Caco-2 (cell line): ENCODE measurements at regions not wholly inside any gene's neighbourhood (a gene's known extent, or its start where the extent isn't known, plus 50 kb on each side); places are given as distances from the start of the nearest gene placed in this dataset.

ENCODE experiments used
- BruUV-seq: library from RNA; stranded (reverse); fragments of 400-500 nt; replicated peaks from 2 replicates; lab custom pipeline; 2021; lab: Mats Ljungman, UMichigan
- CTCF ChIA-PET: fragments of 300-600 bp; sonication (Branson Sonifier 250); formaldehyde crosslinking; loops from one replicate; lab custom pipeline; 2022; ENCODE audit warnings: antibody characterized with exemption; lab: Charles Lee
- POLR2A ChIA-PET: fragments of 300-600 bp; sonication (Branson Sonifier 250); formaldehyde crosslinking; loops from one replicate; lab custom pipeline; 2022; ENCODE audit warnings: antibody characterized with exemption; lab: Charles Lee
- DNase-seq, 2 experiments: peaks; one replicate each; pipeline versions ENCODE4 v3.0.0 to v3.0.0-alpha.2; 2020 to 2022
- H3K27me3 ChIP-seq: replicated peaks from 2 replicates; pipeline ENCODE4 v1.6.0; 2011; ENCODE audit warnings: low read length; ENCODE audit not compliant: control insufficient read depth, insufficient read depth
- H3K36me3 ChIP-seq: 2 replicates; pipeline ENCODE4 v1.5.1; 2011; ENCODE audit warnings: low read length; ENCODE audit not compliant: control insufficient read depth, insufficient read depth
- H3K4me1 ChIP-seq: fragments of 250-450 bp; sonication (Bioruptor Pico); 2 replicates; pipeline ENCODE4 v1.5.1; 2020; ENCODE audit warnings: mild to moderate bottlenecking
- H3K4me3 ChIP-seq: 2 replicates; pipeline ENCODE4 v1.5.1; 2011; ENCODE audit warnings: low read depth, mild to moderate bottlenecking, control low read depth, low read length
- H3K9me3 ChIP-seq: fragments of 250-450 bp; sonication (Bioruptor Pico); 2 replicates; pipeline ENCODE4 v1.5.1; 2020; ENCODE audit warnings: mild to moderate bottlenecking, moderate library complexity
- H3K27ac Mint-ChIP-seq: one replicate; pipeline ENCODE4 v1.8.0; 2022; ENCODE audit warnings: mixed read lengths; ENCODE audit not compliant: unreplicated experiment
- H3K27me3 Mint-ChIP-seq: one replicate; pipeline ENCODE4 v1.8.0; 2022; ENCODE audit warnings: mixed read lengths; ENCODE audit not compliant: insufficient read depth, unreplicated experiment
- H3K36me3 Mint-ChIP-seq: one replicate; pipeline ENCODE4 v1.8.0; 2022; ENCODE audit warnings: mild to moderate bottlenecking, mixed read lengths; ENCODE audit not compliant: insufficient read depth, unreplicated experiment
- H3K4me1 Mint-ChIP-seq: one replicate; pipeline ENCODE4 v1.8.0; 2022; ENCODE audit warnings: low read depth, mixed read lengths; ENCODE audit not compliant: unreplicated experiment
- H3K4me3 Mint-ChIP-seq: one replicate; pipeline ENCODE4 v1.8.0; 2022; ENCODE audit warnings: mild to moderate bottlenecking, moderate library complexity, mixed read lengths; ENCODE audit not compliant: unreplicated experiment
- H3K9me3 Mint-ChIP-seq: one replicate; pipeline ENCODE4 v1.8.0; 2022; ENCODE audit warnings: mixed read lengths; ENCODE audit not compliant: unreplicated experiment
- intact Hi-C: fragments of 100-400 bp; cut with micrococcal nuclease; formaldehyde crosslinking; loops from one replicate; pipeline ENCODE4 v1.10.0; 2022; ENCODE audit not compliant: unreplicated experiment
- TF ChIP-seq, protein P1 (sequence below), 2 experiments: fragments of 200-600 bp in 1 of 2; IDR thresholded peaks; 1 replicate in 1 of 2; 2 replicates in 1 of 2; pipeline versions ENCODE4 v1.5.1 to v1.8.0; 2011 to 2022; ENCODE audit warnings: antibody characterized with exemption in 1 of 2, control low read depth in 1 of 2, inconsistent platforms in 1 of 2, low read depth in 1 of 2, low read length in 1 of 2, mild to moderate bottlenecking in 1 of 2, moderate library complexity in 1 of 2; ENCODE audit not compliant: insufficient read depth in 1 of 2, severe bottlenecking in 1 of 2, unreplicated experiment in 1 of 2

DNA sequence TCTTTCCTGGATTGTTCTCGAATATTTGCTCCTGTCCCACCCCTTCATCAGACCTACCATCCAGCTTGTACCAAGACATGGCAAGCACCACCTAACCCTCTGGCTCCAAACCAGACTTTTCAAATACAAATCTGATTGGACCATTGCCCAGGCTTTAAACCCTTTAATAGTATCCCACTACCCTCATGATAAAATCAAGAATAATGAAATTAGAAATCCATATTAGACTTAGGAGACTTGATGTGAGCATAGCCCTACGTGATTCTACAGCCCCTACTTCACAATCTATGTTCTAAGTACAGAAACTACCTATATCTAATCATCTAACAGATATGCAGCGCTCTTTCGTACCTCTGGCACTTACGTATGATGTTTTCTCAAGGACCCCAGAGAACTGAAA lies 375.2 kb upstream of the CPEB2 start:
- no TSS peak for BruUV-seq
- Histone ChIP-seq H3K4me3 (no peak overlapping the region), H3K27me3 (no peaks in the 10 kb centered on the region), H3K9me3 (no peaks in the 10 kb centered on the region), H3K4me1 (no peaks in the 10 kb centered on the region), H3K36me3 (no peaks in the 10 kb centered on the region)
- Mint-ChIP-seq H3K27me3 (no peaks in the 10 kb centered on the region), H3K4me3 (no peak overlapping the region), H3K9me3 (no peaks in the 10 kb centered on the region), H3K4me1 (no peaks in the 10 kb centered on the region), H3K27ac (no peak overlapping the region), H3K36me3 (no peaks in the 10 kb centered on the region)
- DNase-seq, result no peak
- TF ChIP-seq, protein P1, sequence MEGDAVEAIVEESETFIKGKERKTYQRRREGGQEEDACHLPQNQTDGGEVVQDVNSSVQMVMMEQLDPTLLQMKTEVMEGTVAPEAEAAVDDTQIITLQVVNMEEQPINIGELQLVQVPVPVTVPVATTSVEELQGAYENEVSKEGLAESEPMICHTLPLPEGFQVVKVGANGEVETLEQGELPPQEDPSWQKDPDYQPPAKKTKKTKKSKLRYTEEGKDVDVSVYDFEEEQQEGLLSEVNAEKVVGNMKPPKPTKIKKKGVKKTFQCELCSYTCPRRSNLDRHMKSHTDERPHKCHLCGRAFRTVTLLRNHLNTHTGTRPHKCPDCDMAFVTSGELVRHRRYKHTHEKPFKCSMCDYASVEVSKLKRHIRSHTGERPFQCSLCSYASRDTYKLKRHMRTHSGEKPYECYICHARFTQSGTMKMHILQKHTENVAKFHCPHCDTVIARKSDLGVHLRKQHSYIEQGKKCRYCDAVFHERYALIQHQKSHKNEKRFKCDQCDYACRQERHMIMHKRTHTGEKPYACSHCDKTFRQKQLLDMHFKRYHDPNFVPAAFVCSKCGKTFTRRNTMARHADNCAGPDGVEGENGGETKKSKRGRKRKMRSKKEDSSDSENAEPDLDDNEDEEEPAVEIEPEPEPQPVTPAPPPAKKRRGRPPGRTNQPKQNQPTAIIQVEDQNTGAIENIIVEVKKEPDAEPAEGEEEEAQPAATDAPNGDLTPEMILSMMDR (IDR thresholded peaks at IDR 0.05; ENCODE audit: insufficient read depth in 1 of 2, low read depth in 1 of 2, low read length in 1 of 2, severe bottlenecking in 1 of 2, unreplicated experiment in 1 of 2), result no peak
- POLR2A ChIA-PET, result no interaction called here
- CTCF ChIA-PET, result no interaction called here
- intact Hi-C loops, result no loop called here

DNA sequence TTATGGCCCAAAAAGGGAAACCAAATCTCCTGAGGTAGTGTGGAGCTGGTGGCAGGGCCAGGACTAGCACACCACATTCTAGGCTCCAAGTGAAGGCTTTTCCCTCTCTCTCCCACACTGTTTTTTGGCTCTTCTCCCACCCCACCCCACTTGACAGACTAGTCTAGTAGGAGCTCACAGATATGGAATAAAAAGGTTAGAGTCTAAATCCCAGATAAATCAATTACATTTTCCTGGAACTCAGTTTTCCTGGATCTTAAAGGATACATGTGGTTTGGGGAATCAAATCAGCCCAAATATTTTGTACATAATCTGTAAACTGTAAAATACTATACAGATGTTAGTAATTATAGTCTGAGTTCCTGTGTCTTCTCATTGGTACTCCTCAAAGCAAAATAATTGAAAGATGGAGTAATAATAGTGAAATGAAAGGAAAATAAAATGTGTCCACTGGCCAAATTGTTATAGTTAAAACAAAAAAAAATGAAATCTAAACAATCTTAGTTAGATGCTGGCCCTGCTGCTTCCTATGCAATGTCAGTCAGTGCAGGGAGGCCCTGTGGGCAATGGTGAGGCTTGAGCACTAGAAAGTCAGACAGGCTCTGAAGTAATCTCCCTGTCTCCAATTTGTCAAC lies 370.4 kb upstream of the CPEB2 start:
- no peaks in the 10 kb centered on the region for H3K36me3 Mint-ChIP-seq
- no peak overlapping the region for H3K4me3 Mint-ChIP-seq
- TF ChIP-seq, protein P1 (IDR thresholded peaks at IDR 0.05; ENCODE audit: insufficient read depth in 1 of 2, low read depth in 1 of 2, low read length in 1 of 2, severe bottlenecking in 1 of 2, unreplicated experiment in 1 of 2), result no peak
- Histone ChIP-seq H3K9me3 (no peaks in the 10 kb centered on the region; the same call in 1 of the 2 replicates), H3K36me3 (no peaks in the 10 kb centered on the region), H3K4me1 (no peaks in the 10 kb centered on the region), H3K4me3 (no peak overlapping the region), H3K27me3 (no peaks in the 10 kb centered on the region)
- no TSS peak for BruUV-seq
- no peaks in the 10 kb centered on the region for H3K4me1 Mint-ChIP-seq
- intact Hi-C loops, result no loop called here
- H3K27me3 Mint-ChIP-seq, result no peaks in the 10 kb centered on the region
- no peaks in the 10 kb centered on the region for H3K9me3 Mint-ChIP-seq
- ChIA-PET POLR2A (no interaction called here), CTCF (no interaction called here)
- no peak overlapping the region for H3K27ac Mint-ChIP-seq
- no peak for DNase-seq

DNA sequence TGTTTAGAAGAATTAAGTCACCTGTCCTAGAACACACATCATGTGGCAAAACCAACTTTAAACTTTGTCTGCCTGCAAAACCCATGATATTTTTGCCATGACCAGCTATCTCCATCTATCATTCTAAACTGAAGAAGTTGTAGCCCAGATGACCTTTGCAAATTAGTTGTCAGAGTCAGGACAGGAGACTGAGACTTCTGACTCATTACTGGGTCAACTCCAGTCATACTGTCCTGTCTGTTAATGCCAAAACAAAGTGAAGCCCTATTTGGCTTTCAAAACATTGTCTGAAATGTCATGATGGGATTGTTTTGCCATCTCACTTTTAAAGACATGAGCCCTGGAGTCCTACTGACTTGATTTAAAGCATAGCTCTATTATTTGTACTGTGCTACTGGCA lies 365.7 kb upstream of the CPEB2 start:
- DNase-seq, result no peak
- H3K27ac Mint-ChIP-seq, result no peak overlapping the region
- H3K36me3 ChIP-seq, result no peaks in the 10 kb centered on the region
- ChIA-PET POLR2A (no interaction called here), CTCF (no interaction called here)
- H3K4me3 Mint-ChIP-seq, result no peak overlapping the region
- intact Hi-C loops, result no loop called here
- no peaks in the 10 kb centered on the region for H3K27me3 Mint-ChIP-seq
- no peaks in the 10 kb centered on the region for H3K4me1 Mint-ChIP-seq
- no TSS peak for BruUV-seq
- no peak overlapping the region for H3K4me3 ChIP-seq
- H3K9me3 ChIP-seq, result no peaks in the 10 kb centered on the region; the same call in 1 of the 2 replicates
- no peaks in the 10 kb centered on the region for H3K9me3 Mint-ChIP-seq
- H3K4me1 ChIP-seq, result no peaks in the 10 kb centered on the region
- TF ChIP-seq, protein P1 (IDR thresholded peaks at IDR 0.05; ENCODE audit: insufficient read depth in 1 of 2, low read depth in 1 of 2, low read length in 1 of 2, severe bottlenecking in 1 of 2, unreplicated experiment in 1 of 2), result no peak
- H3K36me3 Mint-ChIP-seq, result no peaks in the 10 kb centered on the region
- no peaks in the 10 kb centered on the region for H3K27me3 ChIP-seq
